Ovary (tissue), 7 donors: ENCODE measurements at regions not wholly inside any gene's neighbourhood (a gene's known extent, or its start where the extent isn't known, plus 50 kb on each side); places are given as distances from the start of the nearest gene placed in this dataset.
"Not testable (repeated sequence)": the region's sequence is repeated elsewhere in the genome, so short reads cannot be mapped to it uniquely, and the experiment has no call there.

Experiments
- DNase-seq, 5 donors: peaks; one replicate each; pipeline ENCODE4 v3.0.0-alpha.2; 2019 to 2020
- H3K27ac ChIP-seq, 2 donors: fragments of 200-600 bp; one replicate each; pipeline versions ENCODE4 v1.5.1 to v1.8.0; 2019 to 2022
- H3K27me3 ChIP-seq: fragments of 200-600 bp; one replicate; pipeline ENCODE4 v1.8.0; 2022
- H3K36me3 ChIP-seq: fragments of 200-600 bp; sonication (generic); one replicate; pipeline ENCODE4 v1.5.1; 2019
- H3K4me1 ChIP-seq: one replicate; pipeline ENCODE4 v1.8.1; 2013; ENCODE audit warnings: mild to moderate bottlenecking, moderate library complexity; ENCODE audit not compliant: insufficient read depth
- H3K4me3 ChIP-seq: fragments of 200-600 bp; sonication (generic); one replicate; pipeline ENCODE4 v1.5.1; 2017
- H3K9me3 ChIP-seq, 2 donors: fragments of 200-600 bp in 1 of 2; sonication (generic) in 1 of 2; one replicate each; pipeline versions ENCODE4 v1.5.1 to v1.8.1; 2013 to 2019; ENCODE audit warnings: mild to moderate bottlenecking in 1 of 2, moderate library complexity in 1 of 2
- EP300 ChIP-seq: sonication (generic); formaldehyde crosslinking; IDR thresholded peaks from one replicate; pipeline ENCODE4 v1.6.1; 2017; ENCODE audit warnings: antibody characterized with exemption
- POLR2A ChIP-seq: fragments of 450-650 bp; IDR thresholded peaks from one replicate; pipeline ENCODE4 v1.6.1; 2017; ENCODE audit warnings: antibody characterized with exemption, mild to moderate bottlenecking, moderate library complexity
- WGBS, 3 donors: extraction: QIAGEN DNeasy Blood & Tissue Kit in 1 of 3; methylation state at CpG; one replicate each; pipeline versions ENCODE4 v1.1.5 to v1.1.7; 2013 to 2017; 5-methylcytosine and 5-hydroxymethylcytosine counted together
- intact Hi-C, 4 donors: fragments of 100-400 bp; cut with DNase I; formaldehyde crosslinking; loops; one replicate each; pipeline versions ENCODE4 v1.11.0 to v1.15.1; 2022 to 2023
- TF ChIP-seq, protein P1 (sequence below), 3 donors: fragments of 450-650 bp in 2 of 3; fragments of 200-600 bp in 1 of 3; IDR thresholded peaks; one replicate each; pipeline versions ENCODE4 v1.5.1 to v1.8.0; 2016 to 2022; ENCODE audit warnings: antibody characterized with exemption in 3 of 3, mild to moderate bottlenecking in 1 of 3
- donor health status: DM: no; HTN: no; CAD: no; lungs with moderate emphysema.
- donor health status: DM: no; HTN: no; CAD: no.
- donor health status: Bipolar disorder and iron deficiency.
- donor health status: DM: no; HTN: no; CAD: no.
- donor health status: DM: yes; HTN: yes; CAD: no.

DNA sequence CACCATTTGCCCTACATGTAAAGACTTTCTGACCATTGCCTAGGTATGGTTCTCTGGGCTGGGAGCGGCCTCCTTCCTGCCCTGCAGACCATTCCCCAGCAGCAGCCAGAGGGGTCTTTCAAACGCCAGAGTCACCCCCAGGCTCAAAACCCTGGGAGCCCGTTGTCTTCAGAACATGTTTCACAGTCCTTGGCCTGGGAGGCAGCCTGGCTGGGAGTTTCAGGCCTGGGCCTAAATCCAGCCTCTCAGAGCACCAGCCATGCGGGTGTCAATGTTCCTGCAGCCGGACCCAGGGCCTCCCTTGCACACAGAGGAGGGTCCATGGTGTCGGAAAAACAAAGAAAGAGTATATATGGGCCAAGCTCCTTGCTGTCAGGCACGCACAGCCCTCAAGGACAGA, 145.2 kb upstream of the FOXD4L5 start:
- H3K4me3 ChIP-seq: no peak overlapping the region
- no peak for TF ChIP-seq POLR2A
- TF ChIP-seq, protein P1, sequence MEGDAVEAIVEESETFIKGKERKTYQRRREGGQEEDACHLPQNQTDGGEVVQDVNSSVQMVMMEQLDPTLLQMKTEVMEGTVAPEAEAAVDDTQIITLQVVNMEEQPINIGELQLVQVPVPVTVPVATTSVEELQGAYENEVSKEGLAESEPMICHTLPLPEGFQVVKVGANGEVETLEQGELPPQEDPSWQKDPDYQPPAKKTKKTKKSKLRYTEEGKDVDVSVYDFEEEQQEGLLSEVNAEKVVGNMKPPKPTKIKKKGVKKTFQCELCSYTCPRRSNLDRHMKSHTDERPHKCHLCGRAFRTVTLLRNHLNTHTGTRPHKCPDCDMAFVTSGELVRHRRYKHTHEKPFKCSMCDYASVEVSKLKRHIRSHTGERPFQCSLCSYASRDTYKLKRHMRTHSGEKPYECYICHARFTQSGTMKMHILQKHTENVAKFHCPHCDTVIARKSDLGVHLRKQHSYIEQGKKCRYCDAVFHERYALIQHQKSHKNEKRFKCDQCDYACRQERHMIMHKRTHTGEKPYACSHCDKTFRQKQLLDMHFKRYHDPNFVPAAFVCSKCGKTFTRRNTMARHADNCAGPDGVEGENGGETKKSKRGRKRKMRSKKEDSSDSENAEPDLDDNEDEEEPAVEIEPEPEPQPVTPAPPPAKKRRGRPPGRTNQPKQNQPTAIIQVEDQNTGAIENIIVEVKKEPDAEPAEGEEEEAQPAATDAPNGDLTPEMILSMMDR (IDR thresholded peaks at IDR 0.05): no peak
- TF ChIP-seq EP300: no peak
- no peaks in the 10 kb centered on the region for H3K4me1 ChIP-seq
- H3K27me3 ChIP-seq: no peaks in the 10 kb centered on the region
- 63 to 77% (median 64%) methylated on average over 7 of the region's 7 CpGs for WGBS, 3 donors
- intact Hi-C loops: no loop called here
- no peak for DNase-seq
- H3K36me3 ChIP-seq: no peaks in the 10 kb centered on the region
- H3K9me3 ChIP-seq: no peaks in the 10 kb centered on the region
- no peak overlapping the region for H3K27ac ChIP-seq

DNA sequence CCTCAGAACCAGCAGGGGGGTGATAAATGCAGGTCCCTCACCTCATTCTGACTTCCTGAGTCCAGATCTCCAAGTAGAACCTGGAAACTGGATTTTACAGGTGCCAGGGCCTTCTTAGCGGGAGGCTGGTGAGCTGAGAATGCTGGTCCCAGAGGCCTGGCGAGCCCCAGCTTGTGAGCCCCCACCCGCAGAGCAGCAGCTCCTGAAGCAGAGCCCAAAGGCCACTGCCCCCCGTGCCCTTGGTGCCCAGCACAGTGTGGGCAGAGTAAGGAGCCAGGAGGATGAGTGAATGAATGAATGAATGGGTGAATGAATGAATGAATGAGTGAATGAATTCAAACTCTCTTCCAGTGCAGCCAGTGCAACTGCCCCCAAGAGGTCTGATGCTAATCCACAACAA, 142.4 kb upstream of the FOXD4L5 start:
- DNase-seq, H3K4me1 ChIP-seq, intact Hi-C loops, H3K27ac ChIP-seq, H3K36me3 ChIP-seq, H3K27me3 ChIP-seq, H3K4me3 ChIP-seq, H3K9me3 ChIP-seq: not testable (repeated sequence)
- 74 to 82% (median 82%) methylated on average over 4 of the region's 4 CpGs for WGBS, 3 donors

DNA sequence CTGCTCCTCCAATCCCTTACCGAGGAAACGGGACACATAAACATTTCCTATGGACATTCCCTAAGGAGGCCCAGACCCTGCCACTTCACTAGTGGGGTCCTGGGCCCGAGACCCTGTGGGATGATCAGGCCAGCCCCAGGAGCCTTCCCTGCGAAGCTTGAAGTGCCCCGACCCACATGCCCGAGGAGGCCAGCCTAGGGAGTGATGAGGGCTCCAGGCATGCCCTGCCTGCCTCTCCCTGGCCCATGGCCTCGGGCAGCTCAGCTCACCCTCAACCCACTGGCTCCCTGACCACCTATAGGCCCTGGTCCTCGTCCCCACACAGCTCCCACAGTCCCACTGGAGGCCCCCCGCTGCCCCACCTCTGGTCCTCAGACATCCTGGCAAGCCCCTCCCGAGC, 141.8 kb upstream of the FOXD4L5 start:
- H3K9me3 ChIP-seq, intact Hi-C loops, DNase-seq, H3K4me1 ChIP-seq, H3K4me3 ChIP-seq, H3K36me3 ChIP-seq, H3K27me3 ChIP-seq, H3K27ac ChIP-seq: not testable (repeated sequence)
- 72 to 80% (median 72%) methylated on average over 8 to 10 of the region's 10 CpGs for WGBS, 3 donors

DNA sequence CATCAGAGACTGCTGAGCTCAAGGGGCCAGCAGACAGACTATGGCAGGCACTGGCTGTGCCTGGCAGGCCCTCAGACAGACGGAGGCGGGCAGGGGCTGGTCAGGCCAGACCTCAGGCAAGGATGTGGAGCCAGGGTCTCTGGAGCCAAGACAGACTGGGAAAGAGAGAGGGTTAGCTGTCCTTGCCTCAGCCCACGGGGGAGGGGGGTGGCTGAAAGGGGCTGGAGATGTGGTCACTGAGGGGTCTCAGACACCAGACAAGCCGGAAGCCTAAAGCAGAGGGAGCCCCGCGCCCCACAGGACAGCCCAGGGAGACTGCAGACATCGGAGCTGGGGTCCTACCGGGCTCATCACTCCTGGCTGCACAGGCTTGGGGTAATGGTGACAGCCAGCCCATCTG, 141.2 kb upstream of the FOXD4L5 start:
- H3K9me3 ChIP-seq: no peaks in the 10 kb centered on the region
- TF ChIP-seq, protein P1 (IDR thresholded peaks at IDR 0.05): no peak
- TF ChIP-seq POLR2A (no peak), EP300 (no peak)
- H3K36me3 ChIP-seq: no peaks in the 10 kb centered on the region
- intact Hi-C loops: no loop called here
- H3K27ac ChIP-seq: no peak overlapping the region
- no peak overlapping the region for H3K4me3 ChIP-seq
- DNase-seq: no peak
- H3K27me3 ChIP-seq: no peaks in the 10 kb centered on the region
- no peaks in the 10 kb centered on the region for H3K4me1 ChIP-seq
- 82 to 92% (median 82%) methylated on average over 8 of the region's 8 CpGs for WGBS, 3 donors

DNA sequence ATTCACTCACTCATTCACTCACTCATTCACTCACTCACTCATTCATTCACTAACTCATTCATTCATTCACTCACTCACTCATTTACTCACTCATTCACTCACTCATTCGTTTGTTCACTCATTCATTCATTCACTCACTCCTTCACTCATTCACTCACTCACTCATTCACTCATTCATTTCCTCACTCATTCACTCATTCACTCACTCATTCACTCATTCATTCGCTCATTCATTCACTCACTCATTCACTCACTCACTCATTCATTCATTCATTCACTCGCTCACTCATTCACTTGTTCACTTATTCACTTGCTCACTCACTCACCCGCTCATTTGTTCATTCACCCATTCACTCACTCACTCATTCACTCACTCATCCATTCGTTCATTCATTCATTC, 140.2 kb upstream of the FOXD4L5 start:
- H3K9me3 ChIP-seq, H3K36me3 ChIP-seq, H3K27me3 ChIP-seq, H3K27ac ChIP-seq, H3K4me1 ChIP-seq, intact Hi-C loops, H3K4me3 ChIP-seq, DNase-seq: not testable (repeated sequence)
- 41 to 55% (median 47%) methylated on average over 5 of the region's 5 CpGs for WGBS, 3 donors

DNA sequence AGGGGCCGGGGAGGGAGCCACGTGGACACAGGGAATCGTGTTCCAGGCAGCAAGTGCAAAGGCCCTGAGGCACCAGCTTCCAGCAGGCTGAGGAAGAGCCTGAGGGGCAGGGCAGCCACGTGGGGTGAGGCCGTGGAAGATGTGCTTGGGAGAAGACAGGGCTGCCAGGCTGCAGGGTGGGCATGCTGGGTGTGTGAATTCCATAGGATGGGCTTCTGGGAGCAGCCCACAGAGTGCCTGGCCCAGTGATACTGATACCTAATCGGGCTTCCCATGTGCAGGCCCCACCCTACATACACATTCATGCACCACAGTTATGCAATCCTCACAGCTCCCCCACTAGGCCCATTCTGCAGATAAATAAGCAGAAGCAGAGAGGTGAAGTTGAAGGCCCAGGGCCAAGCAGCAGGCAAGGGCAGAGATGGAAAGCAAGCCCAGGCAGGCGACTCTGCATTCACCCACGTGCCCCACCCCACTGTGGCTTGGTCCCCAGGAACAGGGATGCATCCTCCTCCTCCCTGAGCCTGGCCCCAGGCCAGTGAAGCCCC, 139.5 kb upstream of the FOXD4L5 start:
- H3K27ac ChIP-seq, H3K4me1 ChIP-seq, H3K4me3 ChIP-seq, intact Hi-C loops, H3K36me3 ChIP-seq, H3K27me3 ChIP-seq, DNase-seq, H3K9me3 ChIP-seq: not testable (repeated sequence)
- WGBS, 3 donors: 65 to 78% (median 77%) methylated on average over 8 of the region's 8 CpGs

DNA sequence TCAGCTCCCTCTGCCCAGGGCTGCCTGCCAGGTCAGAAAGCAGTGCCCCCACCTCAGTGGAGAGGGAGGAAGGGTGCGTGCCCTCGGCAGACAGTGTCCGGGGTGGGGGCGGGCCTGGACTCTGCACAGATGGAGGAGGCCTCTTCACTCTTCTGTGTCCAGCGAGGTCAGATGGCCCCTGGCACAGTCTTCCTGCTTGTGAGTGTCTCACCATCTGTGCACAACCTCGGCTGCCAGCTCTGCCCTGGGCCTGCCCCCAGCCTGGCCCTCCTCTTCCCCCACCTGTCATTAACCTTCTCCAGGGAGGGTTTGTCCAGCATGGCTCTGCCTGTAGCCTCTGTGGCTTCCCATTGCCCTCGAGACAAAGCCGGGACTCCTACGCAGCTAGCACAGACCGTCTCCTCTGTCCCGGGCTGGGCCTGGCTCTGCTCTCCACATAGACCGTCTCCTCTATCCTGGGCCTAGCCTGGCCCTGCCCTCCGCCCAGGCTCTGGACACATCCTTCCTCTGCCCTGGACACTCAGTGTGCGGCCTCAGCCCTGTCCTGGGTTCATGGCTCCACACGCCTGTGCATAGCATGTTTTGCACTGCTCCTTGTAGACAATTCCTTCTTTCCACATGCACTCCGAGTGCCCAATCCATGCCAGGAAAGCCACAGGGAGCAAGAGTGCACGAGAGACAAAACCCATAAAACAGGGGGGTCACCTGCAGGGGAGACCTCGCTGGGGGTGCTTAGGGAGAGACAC, 138.9 kb upstream of the FOXD4L5 start:
- H3K27ac ChIP-seq, H3K9me3 ChIP-seq, H3K4me1 ChIP-seq, intact Hi-C loops, H3K36me3 ChIP-seq, DNase-seq, H3K4me3 ChIP-seq, H3K27me3 ChIP-seq: not testable (repeated sequence)
- WGBS, 3 donors: 82 to 88% (median 84%) methylated on average over 18 of the region's 18 CpGs

DNA sequence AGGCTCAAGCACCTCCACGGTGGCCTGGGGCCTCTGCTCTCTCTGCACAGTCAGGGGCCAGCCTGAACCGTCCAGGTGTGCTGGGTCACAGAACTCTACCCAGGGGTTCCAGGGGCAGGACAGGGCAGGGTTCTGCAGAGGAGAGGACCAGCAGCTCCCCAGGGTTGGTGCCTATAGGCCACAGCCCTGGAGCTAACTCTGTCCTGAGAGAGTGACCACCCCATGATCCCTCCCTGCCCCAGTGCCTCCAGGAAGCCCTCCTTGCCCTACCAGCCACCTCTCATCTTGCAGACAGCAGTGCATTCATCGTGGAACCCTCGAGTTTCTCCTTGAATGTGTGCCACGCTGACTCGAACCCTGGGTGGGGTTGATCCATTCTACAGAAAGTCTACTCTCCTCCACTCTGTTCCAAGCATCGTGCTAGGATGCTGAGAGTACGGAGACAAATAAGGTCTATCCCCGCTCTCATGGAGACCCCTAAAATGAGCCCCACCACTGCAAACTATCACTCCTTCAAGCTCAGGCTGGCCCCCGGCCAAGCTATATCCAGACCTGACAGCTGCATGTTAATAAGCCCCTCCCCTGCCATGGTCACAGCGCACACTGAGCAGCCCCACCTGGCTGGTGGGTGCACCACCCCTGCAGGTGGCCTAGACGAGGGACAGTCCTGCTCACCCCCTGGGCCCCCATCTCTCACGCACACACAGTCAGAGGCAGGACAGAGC, 138.1 kb upstream of the FOXD4L5 start:
- H3K27me3 ChIP-seq, H3K36me3 ChIP-seq, H3K4me1 ChIP-seq, intact Hi-C loops, H3K9me3 ChIP-seq, H3K4me3 ChIP-seq, H3K27ac ChIP-seq, DNase-seq: not testable (repeated sequence)
- WGBS, 3 donors: 76 to 81% (median 79%) methylated on average over 10 to 12 of the region's 13 CpGs

DNA sequence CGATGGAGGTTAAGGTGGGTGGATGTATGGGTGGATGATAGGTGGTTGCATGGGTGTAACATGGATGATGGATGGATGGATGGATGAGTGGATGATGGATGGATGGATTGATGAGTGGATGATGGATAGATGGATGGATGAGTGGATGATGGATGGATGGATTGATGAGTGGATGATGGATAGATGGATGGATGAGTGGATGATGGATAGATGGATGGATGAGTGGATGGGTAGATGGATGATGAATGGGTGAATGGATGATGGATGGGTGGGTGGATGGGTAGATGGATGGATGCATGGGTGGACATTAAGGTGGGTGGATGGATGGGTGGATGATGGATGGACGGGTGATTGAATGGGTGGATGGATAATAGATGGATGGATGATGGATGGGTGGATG, 136.5 kb upstream of the FOXD4L5 start:
- 66 to 73% (median 67%) methylated on average over 2 of the region's 2 CpGs for WGBS, 3 donors
- H3K27me3 ChIP-seq, DNase-seq, H3K27ac ChIP-seq, H3K4me3 ChIP-seq, intact Hi-C loops, H3K36me3 ChIP-seq, H3K4me1 ChIP-seq, H3K9me3 ChIP-seq: not testable (repeated sequence)
